NCI-H345 (cell line): ENCODE measurements at regions not wholly inside any gene's neighbourhood (a gene's known extent, or its start where the extent isn't known, plus 50 kb on each side); places are given as distances from the start of the nearest gene placed in this dataset.
"Not testable (repeated sequence)": the region's sequence is repeated elsewhere in the genome, so short reads cannot be mapped to it uniquely, and the experiment has no call there.

Experiments
- DNase-seq: peaks from one replicate; lab custom pipeline; 2025; lab: John Stamatoyannopoulos, UW

- DNase-seq, result no peak
Measured at GRCh38 chr13:38283346-38283745, 66.3 kb upstream of the UFM1 start.

GRCh38 chr13:38265132-38265497 lies 84.5 kb upstream of the UFM1 start:
- peak; percentile 27 for DNase-seq

DNA sequence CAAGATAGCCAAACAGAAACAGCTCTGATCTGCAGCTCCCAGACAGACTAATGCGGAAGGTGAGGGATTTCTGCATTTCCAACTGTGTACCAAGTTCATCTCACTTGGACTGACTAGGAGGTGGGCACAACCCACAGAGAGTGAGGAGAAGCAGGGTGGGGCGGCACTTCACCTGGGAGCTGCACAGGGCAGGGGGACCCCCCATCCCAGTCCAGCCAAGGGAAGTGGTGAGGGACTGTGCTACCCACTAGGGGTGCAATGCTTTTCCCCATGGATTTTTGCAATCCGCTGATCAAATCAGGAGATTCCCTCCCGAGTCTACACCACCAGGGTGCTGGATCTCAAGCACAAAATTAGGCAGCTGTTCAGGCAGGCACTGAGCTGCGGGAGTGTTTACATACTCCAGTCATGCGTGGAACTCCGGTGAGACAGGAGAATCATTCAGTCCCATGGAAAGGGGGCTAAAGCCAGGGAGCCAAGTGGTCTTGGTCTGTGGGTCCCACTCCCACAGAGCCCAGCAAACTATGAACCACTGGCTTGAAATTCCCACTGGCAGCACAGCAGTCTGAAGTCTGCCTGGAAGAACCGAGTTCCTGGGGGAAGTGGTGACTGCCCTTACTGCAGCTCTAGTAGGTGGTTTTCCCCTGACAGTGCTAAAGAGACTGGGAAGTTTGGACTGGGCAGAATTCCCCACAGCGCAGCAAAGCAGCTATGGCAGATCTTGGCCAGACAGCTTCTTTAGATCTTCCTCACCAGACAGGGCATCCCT lies 85.1 kb upstream of the UFM1 start:
- DNase-seq, result peak; percentile 69

- DNase-seq, result no peak
Measured at GRCh38 chr13:38262211-38262610, 87.4 kb upstream of the UFM1 start.

DNA sequence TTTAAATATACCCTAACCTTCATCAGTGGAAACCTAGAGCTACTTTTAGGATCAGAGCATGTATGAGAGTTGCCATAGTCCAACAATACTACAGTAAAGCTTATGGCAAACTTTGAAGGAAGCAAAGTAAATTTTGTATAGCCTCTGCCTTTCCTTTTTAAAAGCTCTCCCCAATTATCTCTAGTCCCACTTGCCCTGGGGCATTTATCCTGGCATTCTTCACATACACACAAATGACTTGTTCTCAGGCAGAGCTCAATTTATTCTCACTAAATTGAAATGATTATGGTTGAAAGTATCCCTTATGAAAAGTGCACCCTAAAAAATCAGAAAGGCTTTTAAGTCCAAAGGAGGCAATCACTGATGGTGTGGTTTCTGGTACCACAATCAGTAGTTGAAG lies 94.1 kb upstream of the UFM1 start:
- no peak for DNase-seq

GRCh38 chr13:38239874-38240273 lies 109.8 kb upstream of the UFM1 start:
- DNase-seq, result no peak

- no peak for DNase-seq
Measured at GRCh38 chr13:38228322-38228721, 121.3 kb upstream of the UFM1 start.

DNA sequence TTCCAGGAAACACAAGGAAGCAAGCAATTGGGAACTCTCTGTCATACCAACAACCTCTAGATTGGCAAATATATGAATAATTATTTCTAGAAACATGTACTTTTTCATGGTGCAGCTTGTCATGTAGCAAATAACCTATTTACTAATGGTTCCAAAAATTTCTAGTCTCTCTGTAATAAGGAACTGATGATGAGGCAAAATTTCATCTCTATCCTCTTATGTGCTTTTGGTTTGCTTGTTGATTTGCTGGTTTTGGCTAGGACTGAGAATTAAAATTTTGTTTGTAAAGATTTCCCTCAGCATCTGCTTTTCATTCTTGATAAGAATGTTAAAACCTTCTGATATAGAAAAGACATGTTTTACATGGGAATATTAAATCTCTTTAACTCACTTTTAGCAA lies 123.2 kb upstream of the UFM1 start:
- no peak for DNase-seq

- no peak for DNase-seq
Measured at GRCh38 chr13:38223089-38223488, 126.6 kb upstream of the UFM1 start.

DNA sequence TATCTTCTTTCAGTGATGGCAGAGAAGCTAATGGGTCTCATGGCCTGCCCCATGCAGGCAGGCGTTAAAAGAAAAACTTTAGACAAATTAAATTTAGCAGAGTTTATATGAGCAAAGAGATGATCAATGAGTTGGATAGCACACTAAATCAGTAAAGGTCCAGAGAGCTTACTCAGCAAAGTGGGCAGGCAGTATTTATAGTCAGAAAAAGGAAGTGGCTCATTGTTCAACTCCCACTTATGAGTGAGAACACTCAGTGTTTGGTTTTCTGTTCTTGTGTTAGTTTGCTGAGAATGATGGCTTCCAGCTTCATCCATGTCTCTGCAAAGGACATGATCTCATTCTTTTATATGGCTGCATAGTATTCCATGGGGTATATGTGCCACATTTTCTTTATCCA lies 128.5 kb upstream of the UFM1 start:
- not testable (repeated sequence) for DNase-seq

DNA sequence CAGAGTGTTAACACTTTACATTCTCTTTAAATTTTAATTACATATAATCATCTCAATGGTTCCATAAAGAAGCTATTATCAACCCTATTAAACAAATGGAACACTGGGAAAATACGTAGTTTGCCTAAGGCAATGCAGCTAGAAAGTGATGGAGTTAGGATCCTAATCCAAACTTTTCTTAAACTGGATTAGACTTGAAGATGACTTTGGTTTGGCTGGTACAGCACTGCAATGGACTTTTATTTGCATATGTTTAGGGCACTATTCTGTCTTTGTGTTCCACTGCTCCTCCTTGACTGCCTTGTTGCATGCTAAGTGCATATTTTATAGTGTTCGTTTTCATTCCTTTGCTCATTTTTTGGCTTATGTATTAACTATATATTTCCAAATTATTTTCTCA lies 133.5 kb upstream of the UFM1 start:
- DNase-seq, result no peak

- no peak for DNase-seq
Measured at GRCh38 chr13:38213314-38213713, 136.3 kb upstream of the UFM1 start.

GRCh38 chr13:38210928-38211596 lies 138.6 kb upstream of the UFM1 start:
- no peak for DNase-seq

GRCh38 chr13:38204556-38204955 lies 145.1 kb upstream of the UFM1 start:
- DNase-seq, result no peak

DNA sequence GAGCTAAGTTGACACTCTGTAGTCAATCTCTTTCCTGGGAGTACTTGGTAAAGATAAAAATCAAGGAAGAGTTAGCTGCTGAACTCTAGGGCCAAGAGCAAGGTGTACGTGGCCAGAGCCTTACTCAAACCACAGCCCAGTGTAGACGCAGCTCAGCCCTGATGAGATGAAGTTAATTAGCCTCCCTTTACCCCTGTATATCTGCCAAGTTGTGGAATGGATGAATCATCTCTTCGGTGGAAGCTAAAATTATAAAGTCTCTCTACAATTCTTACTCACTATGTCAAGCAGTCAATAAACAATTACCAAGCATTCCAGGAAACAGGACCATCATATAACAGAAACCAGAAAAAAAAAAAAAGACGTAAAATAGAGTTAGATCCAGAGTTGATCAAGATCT lies 146.9 kb upstream of the UFM1 start:
- DNase-seq, result no peak

DNA sequence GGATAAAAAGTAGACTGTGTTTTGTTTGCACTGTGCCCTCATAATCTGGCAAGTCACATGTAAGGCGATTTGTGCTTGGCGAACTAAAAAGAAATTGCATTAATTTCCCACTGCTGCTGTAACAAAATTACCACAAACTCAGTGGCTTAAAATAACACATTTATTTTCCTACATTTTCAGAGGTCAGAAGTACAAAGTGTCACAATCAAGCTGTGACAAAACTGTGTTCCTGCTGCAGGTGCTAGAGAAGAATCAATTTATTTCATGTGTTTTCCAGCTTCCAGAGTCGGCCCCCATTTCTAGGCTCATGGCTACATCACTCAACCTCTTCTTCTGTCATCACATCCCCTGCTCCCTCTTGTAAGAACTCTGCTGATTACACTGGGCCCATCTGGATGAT lies 158.6 kb upstream of the UFM1 start:
- no peak for DNase-seq

GRCh38 chr13:38180670-38181069 lies 169.0 kb upstream of the UFM1 start:
- no peak for DNase-seq

GRCh38 chr13:38180126-38180525 lies 169.5 kb upstream of the UFM1 start:
- no peak for DNase-seq

DNA sequence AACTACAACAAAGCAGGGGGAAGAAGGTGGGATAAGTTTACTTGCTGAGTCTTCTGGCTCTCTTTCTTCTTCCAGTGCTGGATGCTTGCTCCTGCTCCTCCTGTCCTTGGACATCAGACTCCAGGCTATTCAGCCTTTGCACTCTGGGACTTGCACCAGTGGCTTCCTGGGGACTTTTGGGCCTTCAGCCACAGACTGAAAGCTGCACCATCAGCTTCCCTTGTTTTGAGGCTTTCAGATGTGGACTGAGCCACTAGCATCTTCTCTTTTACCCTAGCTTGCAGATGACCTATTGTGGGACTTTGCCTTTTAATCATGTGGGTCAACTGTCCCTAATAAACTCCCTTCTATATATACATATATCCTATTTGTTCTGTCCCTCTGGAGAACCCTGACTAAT lies 173.0 kb upstream of the UFM1 start:
- no peak for DNase-seq

DNA sequence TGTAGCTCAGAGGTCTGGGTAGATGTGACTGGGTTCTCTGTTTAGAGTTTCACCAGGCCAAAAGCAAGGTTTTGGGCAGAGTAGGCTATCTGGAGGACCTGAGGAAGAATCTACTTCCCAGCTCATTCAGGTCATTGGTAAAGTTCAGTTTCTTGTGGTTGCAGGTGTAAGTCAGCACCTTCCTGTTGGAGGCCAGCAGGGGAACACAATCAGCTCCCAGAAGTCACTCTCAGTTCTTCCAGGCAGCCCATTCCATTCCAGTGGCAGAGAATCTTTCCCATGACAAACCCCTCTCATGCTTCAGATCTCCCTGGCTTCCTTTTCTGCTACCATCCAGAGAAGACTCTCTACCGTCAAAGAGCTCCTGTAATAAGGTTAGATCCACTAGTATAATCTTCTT lies 176.2 kb upstream of the UFM1 start:
- no peak for DNase-seq

DNA sequence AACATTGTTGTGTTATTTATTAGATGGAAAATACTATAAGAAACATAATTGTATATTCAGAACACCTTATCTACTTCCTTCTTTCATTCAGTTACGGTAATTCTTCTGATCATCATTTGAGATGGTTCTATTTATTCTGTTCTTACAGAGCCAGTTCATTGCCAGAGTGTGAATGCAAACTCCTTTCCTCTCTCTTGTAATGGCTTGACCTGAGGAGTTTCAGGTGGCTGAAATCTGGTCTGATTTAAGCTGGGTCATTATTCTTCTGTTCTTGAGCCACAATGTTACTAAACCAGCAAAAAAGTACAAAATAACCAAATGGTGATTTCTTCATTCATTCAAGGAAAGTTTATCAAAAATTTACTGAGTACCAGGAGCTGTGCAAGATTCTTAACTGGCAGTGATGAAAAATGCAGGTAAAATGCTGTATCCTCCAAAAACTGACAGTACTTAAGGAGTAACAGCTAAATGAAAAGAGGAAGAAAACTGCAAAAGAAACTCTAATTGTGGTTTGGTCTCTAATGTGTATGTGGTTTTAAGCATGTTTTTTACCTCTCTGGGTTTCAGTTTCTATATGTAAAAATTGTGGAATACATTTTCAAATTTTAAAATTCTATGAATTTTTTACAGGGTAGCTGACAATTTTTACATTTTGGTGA lies 182.4 kb upstream of the UFM1 start:
- no peak for DNase-seq

DNA sequence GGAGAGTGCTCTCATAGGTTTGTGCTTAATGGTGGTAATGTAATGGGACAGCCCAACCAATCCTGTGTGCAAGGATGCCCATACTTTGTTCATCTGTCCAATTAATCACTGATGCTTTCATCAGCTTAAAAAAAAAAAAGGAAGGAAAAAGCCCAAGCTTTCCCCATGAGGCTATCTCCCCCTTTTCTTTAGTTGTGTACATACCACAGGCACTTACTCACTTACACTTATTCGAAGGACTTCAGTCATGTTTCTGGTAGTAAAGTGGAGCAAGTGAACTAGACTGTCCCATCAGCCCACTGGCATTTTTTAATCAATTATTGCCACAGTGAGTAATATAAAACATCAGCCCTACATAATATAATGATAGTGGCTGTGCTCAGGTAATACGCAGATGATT lies 183.5 kb upstream of the UFM1 start:
- no peak for DNase-seq

GRCh38 chr13:38160131-38160530 lies 189.5 kb upstream of the UFM1 start:
- DNase-seq, result no peak
